ENCODE measurements at regions not wholly inside any gene's neighbourhood (a gene's known extent, or its start where the extent isn't known, plus 50 kb on each side); places are given as distances from the start of the nearest gene placed in this dataset.

- no peak for TF ChIP-seq CTCF (IDR thresholded peaks at IDR 0.05)
- TF ChIP-seq POLR2A (IDR thresholded peaks at IDR 0.05) = no peak
Measured at GRCh38 chr10:76647301-76647700, 990.3 kb downstream of the KCNMA1 start.

Measured in heart left ventricle (tissue), 13 donors.